Hippocampal formation (tissue), 2 donors: ENCODE measurements at regions not wholly inside any gene's neighbourhood (a gene's known extent, or its start where the extent isn't known, plus 50 kb on each side); places are given as distances from the start of the nearest gene placed in this dataset.
"Not testable (repeated sequence)": the region's sequence is repeated elsewhere in the genome, so short reads cannot be mapped to it uniquely, and the experiment has no call there.

Experiments used
- DNase-seq, 2 donors: peaks; one replicate each; lab custom pipeline; 2025; lab: John Stamatoyannopoulos, UW

- DNase-seq: no peak
Measured at GRCh38 chr2:56971383-56971974, 787.7 kb downstream of the CCDC85A start.

GRCh38 chr2:56981554-56981953, 797.8 kb downstream of the CCDC85A start:
- DNase-seq: no peak

GRCh38 chr2:56985609-56986008, 801.8 kb downstream of the CCDC85A start:
- DNase-seq: no peak

GRCh38 chr2:57022496-57022895, 838.7 kb downstream of the CCDC85A start:
- DNase-seq: no peak

GRCh38 chr2:57044931-57045635, 861.3 kb downstream of the CCDC85A start:
- no peak for DNase-seq

GRCh38 chr2:57049273-57049672, 865.5 kb downstream of the CCDC85A start:
- DNase-seq: no peak

GRCh38 chr2:57050007-57050406, 866.2 kb downstream of the CCDC85A start:
- DNase-seq: no peak

- not testable (repeated sequence) for DNase-seq
Measured at GRCh38 chr2:57066301-57066700, 882.5 kb downstream of the CCDC85A start.

GRCh38 chr2:57075226-57075625, 891.4 kb downstream of the CCDC85A start:
- no peak for DNase-seq

GRCh38 chr2:57080035-57080434, 896.2 kb downstream of the CCDC85A start:
- no peak for DNase-seq

- DNase-seq: no peak
Measured at GRCh38 chr2:57084697-57085281, 901.0 kb downstream of the CCDC85A start.

GRCh38 chr2:57093020-57093419, 909.2 kb downstream of the CCDC85A start:
- DNase-seq: no peak

GRCh38 chr2:57097855-57098254, 914.1 kb downstream of the CCDC85A start:
- DNase-seq: no peak

- no peak for DNase-seq
Measured at GRCh38 chr2:57100436-57100835, 916.6 kb downstream of the CCDC85A start.

- DNase-seq: no peak
Measured at GRCh38 chr2:57105694-57106093, 921.9 kb downstream of the CCDC85A start.

- no peak for DNase-seq
Measured at GRCh38 chr2:57107353-57107752, 923.6 kb downstream of the CCDC85A start.

- DNase-seq: no peak
Measured at GRCh38 chr2:57111531-57111930, 927.7 kb downstream of the CCDC85A start.

GRCh38 chr2:57119141-57119540, 927.5 kb upstream of the VRK2 start:
- no peak for DNase-seq

- no peak for DNase-seq
Measured at GRCh38 chr2:57126410-57126809, 920.2 kb upstream of the VRK2 start.

- DNase-seq: no peak
Measured at GRCh38 chr2:57139179-57139578, 907.4 kb upstream of the VRK2 start.

- no peak for DNase-seq
Measured at GRCh38 chr2:57141269-57141668, 905.3 kb upstream of the VRK2 start.

GRCh38 chr2:57146951-57147350, 899.7 kb upstream of the VRK2 start:
- no peak for DNase-seq

GRCh38 chr2:57156231-57156924, 890.2 kb upstream of the VRK2 start:
- DNase-seq: no peak
